ENCODE measurements at regions not wholly inside any gene's neighbourhood (a gene's known extent, or its start where the extent isn't known, plus 50 kb on each side); places are given as distances from the start of the nearest gene placed in this dataset.

DNA sequence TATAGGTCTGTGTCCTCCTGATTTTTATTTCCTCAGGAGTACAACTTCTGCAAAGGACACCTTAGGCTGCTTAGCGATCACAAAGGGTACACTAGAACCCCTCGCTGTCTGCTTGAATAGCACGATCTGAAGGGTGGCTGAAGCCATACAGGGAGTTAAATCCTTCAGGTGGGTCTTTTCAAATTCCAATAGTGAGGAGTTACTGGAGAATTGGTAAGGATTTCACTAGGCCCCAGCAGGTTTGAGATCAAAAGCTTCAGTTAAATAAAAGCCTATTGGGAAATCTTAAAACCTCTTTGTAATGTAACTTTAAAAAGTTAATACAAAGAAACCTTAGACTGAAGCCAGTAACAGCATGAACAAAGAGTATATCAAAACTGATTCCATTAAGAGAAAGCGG lies 613.1 kb downstream of the ZEB2 start:
- no peak for DNase-seq

DNA sequence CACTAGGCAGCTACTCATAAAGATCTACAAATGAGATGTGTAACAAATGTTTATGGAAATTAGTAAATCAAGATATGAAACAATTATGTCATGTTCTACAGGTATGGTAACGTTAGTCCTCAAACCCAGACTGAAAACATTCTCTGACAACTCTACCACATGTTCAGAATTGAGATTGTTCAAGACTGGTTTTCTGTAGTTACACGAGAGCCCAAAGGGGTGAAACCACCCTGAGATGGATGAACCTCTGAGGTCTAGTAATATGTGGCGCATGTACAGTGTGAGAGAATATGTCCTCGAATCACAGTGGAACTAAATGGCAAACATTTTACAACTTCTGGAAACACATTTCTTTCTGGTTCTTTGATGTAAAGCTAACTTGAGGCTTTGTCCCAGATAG lies 614.3 kb downstream of the ZEB2 start:
- DNase-seq, result no peak

DNA sequence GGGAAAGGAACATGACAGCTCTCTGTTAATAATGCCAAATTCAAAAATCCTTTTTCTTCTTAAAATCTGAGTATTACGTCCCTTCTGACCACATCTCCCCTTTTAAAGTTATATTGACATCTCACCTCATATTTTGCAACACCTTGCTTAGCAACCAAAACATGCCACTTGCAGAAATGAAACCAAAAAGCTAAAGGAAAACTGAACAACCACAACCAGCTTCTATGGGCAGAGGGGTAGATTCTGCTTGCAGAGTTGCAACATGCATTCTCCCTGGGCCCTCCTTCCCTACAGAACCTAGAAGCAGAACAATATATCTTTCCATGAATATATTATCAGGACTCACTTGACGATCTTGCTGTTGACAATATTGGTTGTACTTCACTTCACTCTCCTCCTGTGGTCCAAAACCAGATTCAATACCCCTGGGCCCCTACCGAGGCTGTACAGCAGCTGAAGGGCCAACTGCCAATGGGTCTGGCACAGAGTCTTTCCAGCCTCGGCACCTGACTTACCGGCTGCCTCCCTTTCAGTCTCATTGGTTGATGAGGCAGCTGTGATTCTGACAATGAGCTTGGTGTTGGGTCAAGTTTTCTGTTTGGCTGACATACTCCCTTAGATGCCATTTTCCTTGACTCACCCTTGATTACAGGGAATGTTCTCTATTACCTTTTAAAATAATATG lies 616.6 kb downstream of the ZEB2 start:
- no peak for DNase-seq

DNA sequence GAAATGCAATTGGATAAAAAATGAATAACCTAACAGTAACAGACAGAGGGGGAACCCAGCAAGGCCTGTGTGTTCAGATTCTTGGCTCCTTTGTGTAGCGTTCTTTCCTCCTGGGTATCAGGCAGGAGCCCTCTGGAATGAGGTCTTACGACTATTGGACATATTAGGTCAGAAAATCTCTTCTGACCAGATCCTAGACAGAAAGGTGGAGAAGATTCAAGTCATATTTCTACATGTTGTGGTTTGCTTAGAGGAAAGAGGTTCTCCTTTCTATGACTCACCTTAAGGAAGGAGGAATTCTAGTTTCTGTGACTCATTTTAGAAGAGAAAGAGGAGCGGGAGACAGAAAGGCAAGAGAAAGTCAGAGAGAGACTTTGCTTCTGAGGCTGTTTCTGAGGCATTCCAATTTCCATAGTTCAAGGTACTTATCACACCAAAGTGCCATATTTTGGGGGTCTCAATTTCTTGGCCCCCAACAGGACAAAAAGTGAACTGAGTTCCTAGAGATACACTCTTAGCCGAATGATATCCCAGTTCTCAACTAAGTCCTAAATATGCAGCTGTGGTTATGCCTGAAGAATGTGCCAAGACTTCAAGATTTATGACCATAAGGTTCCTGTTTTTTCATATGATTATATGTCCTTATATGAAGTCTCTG lies 618.6 kb downstream of the ZEB2 start:
- peak; percentile 95 for DNase-seq

DNA sequence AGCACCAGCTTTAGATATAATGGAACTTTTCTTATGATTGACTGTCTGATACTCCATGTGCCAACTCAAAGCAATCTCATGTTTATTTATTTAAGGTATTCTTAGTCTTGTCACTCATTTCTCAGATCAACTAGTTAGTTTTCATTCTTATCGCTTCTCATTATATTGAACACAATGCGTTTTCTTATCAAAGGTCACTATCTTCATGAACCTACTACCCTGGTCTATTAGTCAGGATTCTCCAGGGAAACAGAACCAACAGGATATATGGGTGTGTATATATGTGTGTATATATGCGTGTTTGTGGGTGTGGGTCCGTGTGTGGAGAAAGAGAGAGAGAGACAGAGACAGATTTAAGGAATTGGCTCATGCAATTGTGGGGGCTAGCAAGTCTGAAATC lies 619.9 kb downstream of the ZEB2 start:
- no peak for DNase-seq

DNA sequence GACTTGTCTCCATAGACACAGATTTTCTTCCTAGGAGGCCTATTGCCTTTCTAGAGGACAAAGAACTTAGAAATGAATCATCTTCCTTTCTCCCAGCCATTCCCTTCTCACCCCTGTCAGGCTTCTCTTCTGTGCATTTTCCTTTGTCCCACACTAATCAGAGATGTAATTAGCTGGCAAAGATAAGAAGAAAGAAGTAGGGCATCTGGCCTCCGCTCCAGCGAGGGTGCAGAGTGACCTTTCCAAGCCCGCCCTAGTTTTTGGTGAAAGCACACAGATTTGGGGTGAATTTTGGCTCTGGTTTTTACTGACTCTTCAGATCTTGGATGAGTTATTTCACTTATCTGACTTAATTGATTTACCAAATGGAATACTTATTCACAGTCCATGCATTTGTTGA lies 626.5 kb downstream of the ZEB2 start:
- DNase-seq, result no peak

DNA sequence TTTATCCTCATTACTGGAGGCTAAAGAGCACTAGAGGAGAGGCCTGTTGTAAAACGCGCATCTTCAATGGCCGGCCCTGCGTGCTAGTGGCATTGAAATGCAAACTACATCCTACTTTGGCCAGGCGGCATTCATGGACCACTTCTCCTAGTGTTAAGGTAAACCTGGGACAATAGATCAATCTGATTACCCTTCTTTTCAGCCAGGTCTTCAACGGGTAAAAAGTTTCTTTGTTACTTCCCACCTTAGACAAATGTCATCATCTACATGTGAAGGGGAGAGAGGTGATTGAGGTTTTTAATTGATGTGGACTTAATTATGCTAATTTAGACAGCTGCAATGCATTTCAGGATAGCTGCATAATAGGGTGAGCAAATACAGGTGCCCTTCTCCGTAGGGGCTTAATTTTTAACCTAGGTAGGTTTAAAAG lies 628.0 kb downstream of the ZEB2 start:
- no peak for DNase-seq

DNA sequence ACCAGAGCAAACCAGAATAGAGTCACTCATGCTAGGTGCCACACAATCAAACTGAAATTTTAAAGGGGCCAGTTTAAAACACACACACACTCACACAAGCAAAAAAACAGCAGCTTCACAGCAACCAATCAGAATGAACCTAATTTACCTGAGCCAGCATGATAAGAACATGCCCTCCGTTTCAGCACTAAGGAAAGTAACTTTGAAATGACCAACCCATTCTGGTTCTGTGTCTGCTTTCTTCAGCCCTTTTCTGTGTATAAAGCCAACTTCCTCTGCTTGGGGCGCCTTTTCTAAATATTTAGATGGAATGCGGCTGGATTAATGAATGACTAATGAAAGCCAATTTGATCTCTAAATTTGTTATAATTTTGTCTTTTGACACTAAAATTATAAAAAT lies 629.1 kb downstream of the ZEB2 start:
- DNase-seq, result no peak

DNA sequence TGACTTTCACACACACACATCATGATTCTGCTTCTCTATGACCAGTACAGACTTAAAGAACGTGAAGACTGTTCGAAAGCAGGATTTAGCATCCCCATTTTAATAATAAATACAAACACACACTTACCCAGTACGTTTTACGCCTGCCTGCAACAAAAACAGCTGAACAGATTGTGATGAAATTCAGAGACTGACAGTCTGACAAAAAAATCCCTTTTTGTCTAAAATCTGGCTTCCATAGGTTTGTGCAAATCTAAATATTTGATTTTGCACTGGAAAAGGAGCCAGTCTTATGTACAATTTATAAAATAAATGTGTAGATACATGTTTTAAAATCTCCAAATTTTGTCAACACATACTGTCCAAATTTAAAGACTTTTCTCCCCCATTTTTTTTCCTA lies 630.7 kb downstream of the ZEB2 start:
- DNase-seq, result no peak

DNA sequence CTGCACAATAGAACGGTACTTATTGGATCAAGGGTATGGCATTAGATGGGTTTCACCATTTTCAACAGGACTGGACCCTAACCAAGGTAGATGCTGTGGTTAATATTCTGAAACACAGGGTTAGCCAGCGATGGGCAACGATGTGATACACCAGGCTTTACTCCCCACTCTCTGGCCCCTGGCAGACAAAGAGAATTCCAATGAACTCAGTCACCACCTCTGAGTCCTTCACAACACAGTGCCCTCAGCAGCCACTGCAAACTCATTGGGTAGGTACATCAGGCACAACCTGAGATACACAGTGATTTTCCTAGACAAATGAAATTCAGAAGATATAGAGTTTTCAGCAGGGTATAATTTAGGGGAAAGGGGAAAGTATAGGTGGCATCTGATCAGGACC lies 634.5 kb downstream of the ZEB2 start:
- no peak for DNase-seq

DNA sequence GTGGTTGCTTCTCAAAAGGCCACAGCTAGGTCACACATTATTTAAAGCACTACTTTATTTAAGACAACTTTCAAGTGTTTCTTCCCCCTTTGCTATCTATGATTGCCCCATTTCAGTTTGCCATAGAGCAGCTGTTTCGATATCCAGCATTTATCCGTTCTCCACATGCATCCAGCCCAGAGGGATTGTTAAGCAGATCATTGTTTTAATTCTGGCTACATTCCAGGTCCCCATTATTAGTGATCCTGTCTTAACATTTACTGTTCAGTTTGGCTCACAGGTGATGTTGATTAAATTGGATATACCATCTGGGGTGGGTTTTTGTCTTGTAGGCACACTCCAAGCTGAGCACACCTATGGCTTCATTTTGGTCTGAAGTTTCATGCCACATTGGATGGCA lies 638.7 kb downstream of the ZEB2 start:
- no peak for DNase-seq

DNA sequence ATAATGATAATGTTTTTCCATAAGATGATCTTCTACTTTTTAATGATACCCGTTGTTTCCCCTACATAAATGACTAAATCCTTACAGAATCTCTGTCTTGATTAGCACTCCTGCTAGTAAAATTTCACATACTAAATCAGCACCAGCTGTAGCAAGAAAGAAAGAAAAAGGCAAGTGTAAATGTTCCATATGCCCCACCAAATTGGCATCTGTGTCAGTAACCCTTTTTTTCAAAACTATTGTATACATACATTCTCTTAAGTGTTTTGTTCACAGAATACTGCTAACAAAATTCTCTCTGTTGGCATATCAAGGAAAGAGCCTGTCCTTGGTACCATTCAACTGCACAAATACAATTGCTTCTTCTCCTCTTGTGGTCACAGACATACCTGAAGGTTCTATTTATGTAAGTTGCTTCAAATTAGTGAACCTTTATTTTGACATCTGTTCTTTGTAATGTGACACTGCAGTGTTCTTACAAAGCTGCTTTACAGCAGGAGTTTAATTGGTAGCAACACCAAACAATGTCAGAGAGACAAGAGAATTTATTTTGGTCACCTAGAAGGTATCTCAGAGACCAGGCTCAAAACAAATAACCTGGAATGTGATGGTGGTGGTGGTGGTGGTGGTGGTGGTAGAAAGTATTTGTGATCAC lies 641.9 kb downstream of the ZEB2 start:
- no peak for DNase-seq

DNA sequence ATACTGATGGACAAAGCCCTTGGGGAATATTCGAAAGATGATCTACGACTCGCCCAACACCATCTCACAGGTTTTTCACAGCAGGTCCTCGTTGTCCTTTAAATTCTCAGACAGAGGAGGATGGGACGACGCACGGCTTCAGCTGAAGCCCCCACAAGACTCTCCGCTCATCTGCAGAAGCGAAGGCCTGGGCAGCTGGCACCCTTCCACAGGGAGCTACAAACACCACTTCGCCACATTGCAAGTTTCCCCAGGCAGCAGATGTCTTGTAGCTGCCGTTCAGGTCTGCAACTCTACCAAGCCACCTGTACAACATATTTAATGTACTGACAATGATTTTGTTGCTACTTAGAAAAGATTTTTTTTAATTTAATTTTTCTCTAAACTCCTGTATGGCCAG lies 642.9 kb downstream of the ZEB2 start:
- no peak for DNase-seq

DNA sequence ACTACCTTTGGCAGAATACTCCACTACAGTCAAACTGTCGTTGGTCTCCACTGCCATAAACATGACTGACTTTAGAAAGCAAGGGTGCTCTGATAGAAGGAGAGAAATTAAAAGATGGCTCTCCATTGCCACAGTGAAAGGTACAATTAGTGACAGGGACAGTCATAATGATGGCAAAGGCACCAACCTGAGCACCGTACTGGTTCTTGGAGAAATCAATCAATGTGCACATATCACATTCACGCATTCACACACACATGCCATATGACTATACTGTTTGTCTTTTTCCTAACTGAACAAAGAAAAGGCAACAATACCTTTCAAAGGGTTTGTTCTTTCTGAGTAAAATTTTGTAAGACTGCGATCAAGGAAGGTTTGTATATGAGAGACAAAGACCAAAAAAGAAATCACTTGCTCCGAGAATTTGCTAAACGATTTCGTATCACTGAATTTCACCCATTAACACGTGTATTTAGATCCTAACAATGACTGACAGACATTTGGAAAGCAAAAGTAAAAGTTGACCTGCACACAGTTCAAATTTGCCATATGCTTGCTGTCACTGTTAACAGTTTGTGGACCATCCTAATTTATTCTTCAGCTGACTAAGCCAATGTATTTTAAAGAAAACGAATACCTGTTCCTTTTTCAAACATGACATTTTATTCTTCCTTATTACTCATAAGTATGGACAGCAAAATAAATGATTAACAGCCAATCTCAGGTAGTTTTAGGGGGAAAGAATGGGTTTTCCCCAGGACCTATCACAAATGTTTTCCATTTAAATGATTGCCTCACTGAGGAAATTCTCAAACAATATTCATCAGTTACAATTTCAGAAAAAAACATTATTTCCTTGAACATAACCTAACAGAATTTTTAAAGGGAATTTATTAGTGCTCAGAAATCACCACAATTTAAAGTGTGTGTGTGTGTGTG lies 644.4 kb downstream of the ZEB2 start:
- DNase-seq, result no peak

DNA sequence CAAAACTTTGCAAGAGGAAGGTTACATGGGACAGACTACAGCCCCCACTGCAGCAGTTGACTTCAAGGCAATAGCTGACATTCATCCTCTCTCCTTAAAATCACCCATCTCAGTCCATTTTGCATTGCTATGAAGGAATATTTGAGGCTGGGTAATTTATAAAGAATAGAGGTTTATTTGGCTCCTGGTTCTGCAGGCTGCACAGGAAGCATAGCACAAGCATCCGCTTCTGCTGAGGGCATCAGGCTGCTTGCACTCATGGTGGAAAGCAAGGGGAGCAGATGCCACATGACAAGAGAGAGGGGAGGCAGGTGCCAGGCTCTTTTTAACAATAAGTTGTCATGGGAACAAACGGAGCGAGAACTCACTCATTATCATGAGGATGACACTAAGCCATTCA lies 646.0 kb downstream of the ZEB2 start:
- DNase-seq, result no peak

DNA sequence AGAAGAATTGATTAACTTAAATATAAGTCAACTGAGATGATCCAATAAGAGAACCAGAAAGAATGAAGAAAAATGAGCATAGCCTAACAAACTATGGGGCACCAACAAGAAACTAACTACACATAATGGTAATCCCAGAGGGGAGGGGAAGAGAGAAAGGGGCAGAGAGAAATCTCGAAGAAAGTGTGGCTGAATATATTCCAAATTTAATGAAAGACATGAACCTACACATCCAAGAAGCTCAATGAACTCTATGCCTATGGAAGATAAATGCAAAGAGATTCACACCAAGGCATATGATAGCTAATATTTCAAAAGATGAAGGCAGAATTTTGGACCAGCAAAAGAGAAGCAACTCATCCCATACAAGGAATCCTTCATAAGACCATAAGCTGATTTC lies 649.2 kb downstream of the ZEB2 start:
- no peak for DNase-seq

DNA sequence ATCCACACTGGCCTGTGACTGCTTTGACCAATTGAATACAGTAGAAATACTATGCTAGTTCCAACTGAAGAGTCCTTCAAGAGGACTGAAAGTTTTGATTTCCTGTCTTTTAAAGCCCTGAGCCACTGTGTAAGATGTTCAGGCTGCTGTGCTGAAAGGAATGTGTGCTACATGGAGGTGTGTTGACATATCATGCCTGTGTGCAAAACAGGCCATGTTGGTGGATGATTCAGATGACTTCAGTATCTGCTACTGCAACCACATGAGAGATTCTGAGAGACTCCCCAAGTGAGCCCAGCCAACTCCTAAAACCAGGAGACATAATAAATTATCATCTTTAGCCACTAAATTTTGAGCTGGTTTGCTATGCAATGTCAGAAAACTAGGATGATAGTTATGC lies 662.9 kb downstream of the ZEB2 start:
- DNase-seq, result no peak

DNA sequence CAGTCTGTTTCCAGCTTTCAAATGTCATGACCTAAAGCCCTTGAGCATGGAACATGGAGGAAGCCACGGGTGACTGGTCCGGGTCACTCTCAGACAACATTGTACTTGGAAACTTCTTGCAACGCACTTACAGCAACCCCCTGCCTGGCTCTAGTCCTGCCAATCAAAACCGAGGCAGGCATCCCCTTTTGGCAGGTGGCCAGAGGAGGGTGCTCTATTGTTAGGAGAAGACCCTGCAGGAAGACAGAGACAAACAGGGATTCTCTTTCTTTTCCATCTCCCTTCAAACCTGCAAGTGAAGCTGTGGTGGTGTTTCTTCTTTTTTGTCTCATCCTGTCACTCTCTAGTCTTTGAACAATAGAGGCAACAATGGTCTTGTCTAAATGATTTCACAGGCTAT lies 667.2 kb downstream of the ZEB2 start:
- no peak for DNase-seq

DNA sequence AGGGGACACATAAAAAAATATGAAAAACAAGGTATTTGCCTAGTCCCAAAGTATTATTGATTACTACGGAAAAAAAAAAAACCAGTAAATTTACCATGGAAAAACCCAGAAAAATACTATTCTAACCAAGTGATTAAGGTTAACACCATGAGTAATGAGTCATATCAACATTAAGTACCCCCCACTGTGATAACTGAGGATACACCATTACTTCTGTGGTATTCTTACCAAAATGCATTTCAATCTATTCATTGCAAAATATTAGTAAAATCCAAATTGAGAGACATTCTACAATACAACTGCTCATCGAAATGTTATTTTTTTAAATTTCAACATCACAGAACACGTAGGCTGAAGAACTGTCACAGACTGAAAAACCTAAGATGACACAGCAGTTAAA lies 669.8 kb downstream of the ZEB2 start:
- DNase-seq, result no peak

DNA sequence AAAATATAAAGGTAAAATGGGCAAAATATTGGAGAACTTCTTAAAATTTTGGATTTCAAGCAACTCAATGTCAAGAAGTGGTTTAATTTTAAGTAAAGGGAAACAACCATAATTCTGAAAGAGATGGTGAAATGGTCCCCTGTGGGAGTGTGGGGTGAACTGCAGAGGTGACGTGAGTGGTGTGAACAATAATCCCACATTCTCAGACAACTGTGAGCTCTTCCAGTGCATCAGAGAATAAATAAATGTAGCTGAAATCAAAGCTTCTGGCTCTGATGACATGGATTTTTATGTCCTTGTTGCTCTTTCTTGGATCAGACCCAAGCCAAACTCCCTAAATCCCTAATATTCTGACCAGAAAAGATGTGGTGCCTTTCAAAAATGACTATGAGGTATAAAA lies 672.7 kb downstream of the ZEB2 start:
- no peak for DNase-seq

DNA sequence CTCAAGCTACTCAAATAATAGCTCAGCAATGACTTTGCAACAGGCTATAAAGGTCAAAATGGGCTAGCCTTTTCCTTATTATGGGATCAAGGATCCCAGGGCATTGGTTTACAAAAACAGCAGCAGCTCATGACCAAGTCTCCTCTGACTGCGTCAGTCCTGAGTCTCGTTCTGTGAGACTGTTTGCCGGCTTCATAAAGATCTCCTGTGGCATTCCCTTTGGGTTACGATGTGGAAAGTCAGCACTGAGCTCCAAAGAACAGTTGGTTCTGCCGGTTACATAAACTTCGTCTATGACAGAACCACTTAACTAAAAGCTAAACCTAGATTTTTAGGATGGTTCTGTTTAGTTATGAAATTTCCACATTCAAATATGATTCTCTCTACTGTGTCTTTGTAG lies 674.9 kb downstream of the ZEB2 start:
- no peak for DNase-seq

DNA sequence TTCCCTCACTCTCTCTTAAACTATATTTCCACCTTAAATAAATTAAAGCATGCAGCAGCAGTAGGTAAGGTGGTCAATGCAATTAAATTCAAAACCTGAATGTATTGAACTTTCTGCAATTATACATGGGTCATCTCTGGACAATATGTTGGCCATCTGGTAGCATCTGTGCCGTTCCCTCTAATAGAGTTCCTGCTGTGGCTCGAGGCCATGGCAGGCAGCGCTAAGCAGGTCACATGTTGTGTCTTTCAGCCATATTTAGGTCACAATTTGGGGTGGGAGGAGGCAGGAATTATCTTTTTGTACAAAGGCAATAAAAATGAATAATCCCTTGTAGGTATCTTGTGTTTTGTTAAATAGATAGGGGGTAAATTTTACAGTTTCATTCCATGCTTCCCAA lies 676.2 kb downstream of the ZEB2 start:
- DNase-seq, result no peak

DNA sequence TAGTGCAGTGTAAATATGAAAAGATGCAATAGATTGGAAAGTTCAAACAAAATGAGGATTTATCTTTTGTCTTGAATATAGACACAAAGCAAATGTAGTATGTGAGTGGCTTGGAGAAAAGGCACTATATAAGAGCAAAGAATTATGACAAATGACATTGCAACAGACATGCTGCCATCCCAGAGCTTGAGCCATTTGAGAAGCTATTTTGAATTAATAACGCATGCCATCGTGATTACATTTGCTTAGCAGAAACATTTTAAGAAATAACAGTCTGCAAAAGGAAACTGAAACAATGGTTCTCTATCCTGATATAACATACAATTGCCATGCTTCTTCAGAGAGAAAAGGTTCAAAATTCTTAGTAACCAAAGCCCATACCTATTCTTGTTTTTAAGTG lies 677.1 kb downstream of the ZEB2 start:
- no peak for DNase-seq

DNA sequence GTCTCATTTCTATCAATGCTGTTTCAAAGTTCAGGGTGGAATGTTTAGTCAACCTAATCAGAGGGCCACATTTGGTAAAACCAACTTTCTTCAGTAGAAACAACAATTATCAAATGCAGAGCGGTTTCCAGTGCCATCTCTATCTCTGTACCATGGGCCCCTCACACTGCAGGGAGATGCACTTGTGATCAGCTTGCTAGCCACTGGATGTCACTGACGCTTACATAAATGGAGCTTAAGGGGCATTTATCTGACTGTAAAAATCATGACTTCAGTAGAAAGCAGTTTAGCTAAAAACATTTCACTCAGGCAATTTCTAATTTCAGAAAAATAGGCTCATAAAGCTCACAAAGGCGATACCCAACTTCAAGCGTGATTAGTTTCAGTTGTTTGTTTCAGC lies 678.0 kb downstream of the ZEB2 start:
- DNase-seq, result no peak

All from HCEC 1CT (cell line).